ENCODE measurements at regions not wholly inside any gene's neighbourhood (a gene's known extent, or its start where the extent isn't known, plus 50 kb on each side); places are given as distances from the start of the nearest gene placed in this dataset.

DNA sequence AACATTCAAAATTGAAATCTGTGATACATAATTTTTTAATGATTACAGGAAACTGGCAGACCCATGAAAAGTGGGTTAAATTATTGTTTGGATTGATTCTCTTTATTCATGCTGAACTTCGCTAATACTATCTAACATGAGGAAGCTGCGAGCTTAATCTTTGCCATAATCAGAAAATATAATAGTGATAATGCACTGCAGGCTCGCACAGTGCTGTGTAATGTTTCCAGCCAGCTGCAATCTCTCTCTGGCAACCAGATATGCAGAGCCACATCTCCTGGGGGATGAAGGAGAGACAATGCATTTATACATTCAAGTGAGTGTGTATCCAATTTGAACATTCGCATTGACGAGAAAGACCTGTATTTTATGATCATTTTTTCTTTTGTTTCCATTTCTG is 669.7 kb upstream of the RGMB start:
- Histone ChIP-seq H3K27ac (ENCODE audit: low read depth, low read length, poor library complexity, severe bottlenecking) (no peak overlapping the region), H3K4me1 (ENCODE audit: insufficient read depth, low read length, poor library complexity, severe bottlenecking) (no peaks in the 10 kb centered on the region), H3K27me3 (replicated peaks; ENCODE audit: insufficient read depth, low read depth, low read length, poor library complexity) (no peaks in the 10 kb centered on the region), H3K9me3 (ENCODE audit: low read depth, low read length, poor library complexity, severe bottlenecking) (no peaks in the 10 kb centered on the region), H3K4me3 (ENCODE audit: low read depth, low read length, poor library complexity, severe bottlenecking) (no peak overlapping the region), H3K36me3 (ENCODE audit: insufficient read depth, low read length, poor library complexity, severe bottlenecking) (no peaks in the 10 kb centered on the region)
- intact Hi-C loops (cut with micrococcal nuclease; ENCODE audit: unreplicated experiment), result no loop called here
- no peak for TF ChIP-seq EZH2 (IDR thresholded peaks at IDR 0.05; ENCODE audit: borderline replicate concordance, low read depth, low read length, poor library complexity, severe bottlenecking)
- TF ChIP-seq, protein P1, sequence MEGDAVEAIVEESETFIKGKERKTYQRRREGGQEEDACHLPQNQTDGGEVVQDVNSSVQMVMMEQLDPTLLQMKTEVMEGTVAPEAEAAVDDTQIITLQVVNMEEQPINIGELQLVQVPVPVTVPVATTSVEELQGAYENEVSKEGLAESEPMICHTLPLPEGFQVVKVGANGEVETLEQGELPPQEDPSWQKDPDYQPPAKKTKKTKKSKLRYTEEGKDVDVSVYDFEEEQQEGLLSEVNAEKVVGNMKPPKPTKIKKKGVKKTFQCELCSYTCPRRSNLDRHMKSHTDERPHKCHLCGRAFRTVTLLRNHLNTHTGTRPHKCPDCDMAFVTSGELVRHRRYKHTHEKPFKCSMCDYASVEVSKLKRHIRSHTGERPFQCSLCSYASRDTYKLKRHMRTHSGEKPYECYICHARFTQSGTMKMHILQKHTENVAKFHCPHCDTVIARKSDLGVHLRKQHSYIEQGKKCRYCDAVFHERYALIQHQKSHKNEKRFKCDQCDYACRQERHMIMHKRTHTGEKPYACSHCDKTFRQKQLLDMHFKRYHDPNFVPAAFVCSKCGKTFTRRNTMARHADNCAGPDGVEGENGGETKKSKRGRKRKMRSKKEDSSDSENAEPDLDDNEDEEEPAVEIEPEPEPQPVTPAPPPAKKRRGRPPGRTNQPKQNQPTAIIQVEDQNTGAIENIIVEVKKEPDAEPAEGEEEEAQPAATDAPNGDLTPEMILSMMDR (conservative IDR thresholded peaks at IDR 0.05; ENCODE audit: low read depth, low read length), result no peak
- no TSS peak for BruUV-seq (replicated peaks)
- CTCF ChIA-PET, result no interaction called here
- DNase-seq (ENCODE audit: low spot score), result no peak
- POLR2A ChIA-PET (ENCODE audit: low non-redundant PET), result no interaction called here

DNA sequence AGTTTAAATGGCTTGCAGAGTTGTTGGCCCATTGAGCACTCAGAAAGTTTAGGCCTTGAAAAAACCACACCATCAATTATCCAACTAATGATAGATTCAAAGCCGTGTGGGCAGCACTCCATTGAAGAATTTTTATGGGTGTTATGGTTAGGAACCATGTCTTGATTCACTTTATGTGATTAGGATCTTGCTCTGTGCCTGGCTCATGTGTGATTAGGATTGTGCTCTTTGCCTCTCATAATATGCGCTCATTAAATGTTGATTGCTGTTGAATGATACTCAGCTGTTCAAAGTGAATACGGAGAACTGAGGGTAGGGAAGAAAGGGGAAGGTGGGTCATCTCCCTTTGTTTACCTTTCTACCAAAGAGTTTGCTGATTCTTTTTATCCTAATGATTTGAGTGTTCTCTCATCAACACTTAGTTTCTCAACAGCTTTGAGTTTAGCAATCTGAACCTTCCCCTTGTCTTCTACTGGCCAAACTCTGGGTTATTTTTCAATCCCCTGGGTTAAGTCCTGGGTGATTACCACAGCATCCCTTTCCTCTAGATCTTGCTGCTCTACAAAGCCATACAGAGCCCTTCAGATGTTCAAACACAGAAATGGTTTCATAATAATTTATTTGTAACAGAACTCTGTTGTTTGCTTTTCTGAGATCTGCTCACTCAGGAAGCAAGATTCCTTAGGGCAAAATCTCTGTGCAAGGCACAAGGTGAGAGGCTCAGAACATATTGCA is 668.8 kb upstream of the RGMB start:
- DNase-seq (ENCODE audit: low spot score), result no peak
- H3K27me3 ChIP-seq (replicated peaks; ENCODE audit: insufficient read depth, low read depth, low read length, poor library complexity), result no peaks in the 10 kb centered on the region
- H3K4me1 ChIP-seq (ENCODE audit: insufficient read depth, low read length, poor library complexity, severe bottlenecking), result no peaks in the 10 kb centered on the region
- no peak overlapping the region for H3K4me3 ChIP-seq (ENCODE audit: low read depth, low read length, poor library complexity, severe bottlenecking)
- no TSS peak for BruUV-seq (replicated peaks)
- TF ChIP-seq EZH2 (IDR thresholded peaks at IDR 0.05; ENCODE audit: borderline replicate concordance, low read depth, low read length, poor library complexity, severe bottlenecking), result no peak
- TF ChIP-seq, protein P1 (conservative IDR thresholded peaks at IDR 0.05; ENCODE audit: low read depth, low read length), result no peak
- POLR2A ChIA-PET (ENCODE audit: low non-redundant PET), result no interaction called here
- H3K9me3 ChIP-seq (ENCODE audit: low read depth, low read length, poor library complexity, severe bottlenecking), result no peaks in the 10 kb centered on the region
- intact Hi-C loops (cut with micrococcal nuclease; ENCODE audit: unreplicated experiment), result no loop called here
- no peaks in the 10 kb centered on the region for H3K36me3 ChIP-seq (ENCODE audit: insufficient read depth, low read length, poor library complexity, severe bottlenecking)
- H3K27ac ChIP-seq (ENCODE audit: low read depth, low read length, poor library complexity, severe bottlenecking), result no peak overlapping the region
- CTCF ChIA-PET, result no interaction called here

DNA sequence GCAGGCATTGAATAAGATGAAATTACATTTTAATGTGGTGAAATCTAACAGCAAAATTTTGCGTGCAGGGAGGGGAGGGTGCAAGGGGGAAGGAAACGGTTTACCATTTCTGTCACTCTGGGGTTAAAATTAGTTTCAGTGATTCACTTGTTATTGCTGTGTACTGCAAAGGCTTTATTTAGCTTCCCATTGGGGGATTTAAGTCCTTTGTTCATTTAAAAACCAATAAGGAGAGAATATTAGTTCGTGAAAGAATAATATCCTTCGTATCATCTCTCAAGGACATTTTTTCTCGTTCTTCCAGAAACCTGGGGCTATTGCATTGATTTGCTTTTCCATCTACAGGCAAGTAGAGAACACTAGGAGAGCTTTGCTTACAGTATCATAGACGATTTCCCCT is 667.8 kb upstream of the RGMB start:
- DNase-seq (ENCODE audit: low spot score), result no peak
- Histone ChIP-seq H3K9me3 (ENCODE audit: low read depth, low read length, poor library complexity, severe bottlenecking) (no peaks in the 10 kb centered on the region), H3K4me1 (ENCODE audit: insufficient read depth, low read length, poor library complexity, severe bottlenecking) (no peaks in the 10 kb centered on the region), H3K27ac (ENCODE audit: low read depth, low read length, poor library complexity, severe bottlenecking) (no peak overlapping the region), H3K4me3 (ENCODE audit: low read depth, low read length, poor library complexity, severe bottlenecking) (no peak overlapping the region), H3K27me3 (replicated peaks; ENCODE audit: insufficient read depth, low read depth, low read length, poor library complexity) (no peaks in the 10 kb centered on the region), H3K36me3 (ENCODE audit: insufficient read depth, low read length, poor library complexity, severe bottlenecking) (no peaks in the 10 kb centered on the region)
- BruUV-seq (replicated peaks), result no TSS peak
- ChIA-PET POLR2A (ENCODE audit: low non-redundant PET) (interaction anchor here (0.7 kb wide), 1 partner anchor 1133 kb away, joined by 3 read pairs; no protein-coding TSS in a partner anchor), CTCF (no interaction called here)
- no peak for TF ChIP-seq EZH2 (IDR thresholded peaks at IDR 0.05; ENCODE audit: borderline replicate concordance, low read depth, low read length, poor library complexity, severe bottlenecking)
- TF ChIP-seq, protein P1 (conservative IDR thresholded peaks at IDR 0.05; ENCODE audit: low read depth, low read length), result no peak
- intact Hi-C loops (cut with micrococcal nuclease; ENCODE audit: unreplicated experiment), result no loop called here
